ENCODE measurements at regions not wholly inside any gene's neighbourhood (a gene's known extent, or its start where the extent isn't known, plus 50 kb on each side); places are given as distances from the start of the nearest gene placed in this dataset.
A peak's percentile ranks its signal among the peaks of the same experiment; 100 is the strongest.

DNA sequence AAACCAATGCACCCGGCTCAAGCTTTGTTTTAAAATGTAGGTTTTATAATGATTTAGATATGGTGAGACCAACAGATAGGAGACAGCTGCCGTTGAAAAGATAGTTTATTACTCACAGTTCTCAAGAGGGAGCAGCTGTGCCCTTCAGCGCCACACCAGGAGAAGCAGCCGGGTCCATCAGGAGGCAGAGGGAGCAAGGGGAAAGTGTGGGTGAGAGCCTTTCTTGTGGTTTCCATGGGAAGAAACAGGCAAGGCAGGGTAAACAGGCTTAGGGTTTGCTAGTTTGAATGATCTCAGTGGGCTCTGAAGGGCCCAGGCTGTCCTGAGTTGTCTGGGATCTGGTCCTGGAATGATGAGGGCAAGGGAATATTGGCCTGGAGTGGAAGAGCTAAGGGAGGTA is 117.7 kb upstream of the PLCB4 start:
- no peak overlapping the region for H3K27ac ChIP-seq (ENCODE audit: low read depth, low read length)
- no peaks in the 10 kb centered on the region for H3K4me1 Mint-ChIP-seq
- no peak for DNase-seq
- no peak overlapping the region for H3K4me3 Mint-ChIP-seq
- peaks cover 7% of the 10 kb centered on the region for H3K27me3 ChIP-seq (ENCODE audit: control insufficient read depth, insufficient read depth, low read length, poor library complexity, severe bottlenecking)
- H3K9ac ChIP-seq (ENCODE audit: extremely low read depth, low read length, poor library complexity, severe bottlenecking): no peak overlapping the region
- no peaks in the 10 kb centered on the region for H3K36me3 Mint-ChIP-seq (ENCODE audit: low read depth)
- no peak overlapping the region for H3K27ac Mint-ChIP-seq
- no peaks in the 10 kb centered on the region for H3K4me1 ChIP-seq (ENCODE audit: control insufficient read depth, insufficient read depth, low read length)
- H3K9me3 Mint-ChIP-seq: no peaks in the 10 kb centered on the region
- no peaks in the 10 kb centered on the region for H3K36me3 ChIP-seq (ENCODE audit: control insufficient read depth, insufficient read depth, low read length)
- TF ChIP-seq CTCF (conservative IDR thresholded peaks at IDR 0.05): no peak
- H3K4me3 ChIP-seq (ENCODE audit: low read length): no peak overlapping the region
- 93 to 95% methylated on average over 4 of the region's 4 CpGs for WGBS, 2 experiments (ENCODE audit: insufficient coverage in 1 of 2, insufficient read length in 1 of 2)
- no peaks in the 10 kb centered on the region for H3K9me3 ChIP-seq (ENCODE audit: control insufficient read depth, low read length)
- peaks cover 7% of the 10 kb centered on the region for H3K27me3 Mint-ChIP-seq (ENCODE audit: insufficient read depth)

DNA sequence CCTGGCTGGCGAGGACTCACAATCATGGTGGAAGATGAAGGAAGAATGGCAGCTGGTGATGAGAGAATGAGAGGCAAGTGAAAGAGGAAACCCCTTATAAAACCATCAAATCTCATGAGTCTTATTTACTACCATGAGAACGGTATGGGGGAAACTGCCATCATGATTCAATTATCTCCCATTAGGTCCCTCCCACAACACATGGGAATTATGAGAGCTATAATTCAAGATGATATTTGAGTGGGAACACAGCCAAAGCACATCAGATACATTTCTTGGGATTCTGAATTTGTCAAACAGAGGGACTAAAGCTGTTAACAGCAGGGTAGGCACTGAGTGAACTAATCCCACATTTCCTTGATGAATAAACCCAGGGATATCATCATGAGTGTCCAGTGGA is 116.2 kb upstream of the PLCB4 start:
- no peaks in the 10 kb centered on the region for H3K9me3 Mint-ChIP-seq
- no peaks in the 10 kb centered on the region for H3K4me1 ChIP-seq (ENCODE audit: control insufficient read depth, insufficient read depth, low read length)
- H3K9ac ChIP-seq (ENCODE audit: extremely low read depth, low read length, poor library complexity, severe bottlenecking): no peak overlapping the region
- H3K4me3 Mint-ChIP-seq: no peak overlapping the region
- no peak for TF ChIP-seq CTCF (conservative IDR thresholded peaks at IDR 0.05)
- no peak overlapping the region for H3K4me3 ChIP-seq (ENCODE audit: low read length)
- no peak overlapping the region for H3K27ac Mint-ChIP-seq
- H3K27ac ChIP-seq (ENCODE audit: low read depth, low read length): no peak overlapping the region
- DNase-seq: no peak
- peaks cover 6% of the 10 kb centered on the region for H3K27me3 Mint-ChIP-seq (ENCODE audit: insufficient read depth)
- no peaks in the 10 kb centered on the region for H3K4me1 Mint-ChIP-seq
- H3K36me3 ChIP-seq (ENCODE audit: control insufficient read depth, insufficient read depth, low read length): no peaks in the 10 kb centered on the region
- H3K36me3 Mint-ChIP-seq (ENCODE audit: low read depth): no peaks in the 10 kb centered on the region
- 80 to 100% methylated on average over 1 of the region's 2 CpGs for WGBS, 2 experiments (ENCODE audit: insufficient coverage in 1 of 2, insufficient read length in 1 of 2)
- peaks cover 7% of the 10 kb centered on the region for H3K27me3 ChIP-seq (ENCODE audit: control insufficient read depth, insufficient read depth, low read length, poor library complexity, severe bottlenecking)
- no peaks in the 10 kb centered on the region for H3K9me3 ChIP-seq (ENCODE audit: control insufficient read depth, low read length)

GRCh38 chr20:8953300-8953699 is 115.6 kb upstream of the PLCB4 start:
- peak; percentile 71 for TF ChIP-seq CTCF (conservative IDR thresholded peaks at IDR 0.05)
- Histone ChIP-seq H3K9ac (ENCODE audit: extremely low read depth, low read length, poor library complexity, severe bottlenecking) (no peak overlapping the region), H3K27ac (ENCODE audit: low read depth, low read length) (no peak overlapping the region), H3K4me1 (ENCODE audit: control insufficient read depth, insufficient read depth, low read length) (no peaks in the 10 kb centered on the region), H3K4me3 (ENCODE audit: low read length) (no peak overlapping the region), H3K27me3 (ENCODE audit: control insufficient read depth, insufficient read depth, low read length, poor library complexity, severe bottlenecking) (peaks cover 6% of the 10 kb centered on the region), H3K9me3 (ENCODE audit: control insufficient read depth, low read length) (no peaks in the 10 kb centered on the region), H3K36me3 (ENCODE audit: control insufficient read depth, insufficient read depth, low read length) (no peaks in the 10 kb centered on the region)
- peaks cover 2% of the 10 kb centered on the region for H3K27me3 Mint-ChIP-seq (ENCODE audit: insufficient read depth)
- no peaks in the 10 kb centered on the region for H3K9me3 Mint-ChIP-seq
- no peak for DNase-seq
- no peak overlapping the region for H3K4me3 Mint-ChIP-seq
- WGBS, 2 experiments (ENCODE audit: insufficient coverage in 1 of 2, insufficient read length in 1 of 2): 100% methylated on average over 1 of the region's 1 CpG; no CpG with 5 or more reads in 1 of the 2 experiments
- H3K27ac Mint-ChIP-seq: no peak overlapping the region
- H3K36me3 Mint-ChIP-seq (ENCODE audit: low read depth): no peaks in the 10 kb centered on the region
- H3K4me1 Mint-ChIP-seq: no peaks in the 10 kb centered on the region
